ENCODE measurements at regions not wholly inside any gene's neighbourhood (a gene's known extent, or its start where the extent isn't known, plus 50 kb on each side); places are given as distances from the start of the nearest gene placed in this dataset.
"Not testable (repeated sequence)": the region's sequence is repeated elsewhere in the genome, so short reads cannot be mapped to it uniquely, and the experiment has no call there.

DNA sequence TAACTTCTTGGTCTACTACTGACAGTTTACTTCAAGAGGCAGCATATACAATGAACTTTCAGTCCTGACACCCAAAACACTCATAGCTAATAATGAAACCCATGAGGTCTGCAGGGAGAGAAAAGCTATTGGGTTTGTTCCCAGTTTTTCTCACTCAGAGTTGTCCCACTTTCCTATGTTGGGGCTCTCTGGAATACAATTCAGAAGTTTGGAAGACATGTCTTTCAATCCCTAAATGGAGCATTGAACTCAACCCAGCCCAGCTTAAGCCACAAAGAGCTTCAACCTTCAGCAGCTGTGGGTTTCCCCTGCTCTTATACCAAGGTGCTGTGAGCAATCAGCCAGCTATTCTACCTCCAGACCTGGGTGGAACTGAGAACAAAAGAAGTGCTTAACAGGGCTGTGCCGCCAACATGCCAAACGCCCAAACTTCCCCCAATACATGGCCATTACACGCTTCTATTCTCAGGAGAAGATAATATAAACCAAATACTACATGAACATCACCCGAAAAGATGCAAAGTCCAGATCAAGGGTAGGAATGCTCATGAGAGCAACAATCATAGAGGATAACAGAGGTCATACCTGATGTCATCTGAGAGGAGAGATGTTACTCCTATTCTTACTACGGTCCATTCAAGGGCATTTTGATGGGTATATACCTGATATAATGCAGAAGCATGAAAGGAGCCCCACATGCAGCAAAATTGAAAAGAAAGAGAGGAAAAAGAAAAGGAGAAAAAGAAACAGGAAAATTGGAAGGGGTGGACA is 131.2 kb upstream of the TGFBR2 start:
- no peak overlapping the region for H3K9ac ChIP-seq (ENCODE audit: insufficient read length)
- H3K9me3 ChIP-seq (ENCODE audit: low read depth, low read length), result no peaks in the 10 kb centered on the region
- H3K36me3 ChIP-seq (ENCODE audit: insufficient read depth, low read length), result no peaks in the 10 kb centered on the region
- no peak for TF ChIP-seq FOXP2 (optimal IDR thresholded peaks at IDR 0.05; ENCODE audit: control extremely low read depth, extremely low read length, insufficient read depth)
- no peak for TF ChIP-seq EZH2 (IDR thresholded peaks at IDR 0.05)
- TF ChIP-seq POLR2AphosphoS5 (IDR thresholded peaks at IDR 0.05; ENCODE audit: borderline replicate concordance, low read depth, low read length), result no peak
- no peak overlapping the region for H3K27ac ChIP-seq
- no peak for DNase-seq (ENCODE audit: low read depth, low spot score)
- no peak overlapping the region for H3K4me3 ChIP-seq

DNA sequence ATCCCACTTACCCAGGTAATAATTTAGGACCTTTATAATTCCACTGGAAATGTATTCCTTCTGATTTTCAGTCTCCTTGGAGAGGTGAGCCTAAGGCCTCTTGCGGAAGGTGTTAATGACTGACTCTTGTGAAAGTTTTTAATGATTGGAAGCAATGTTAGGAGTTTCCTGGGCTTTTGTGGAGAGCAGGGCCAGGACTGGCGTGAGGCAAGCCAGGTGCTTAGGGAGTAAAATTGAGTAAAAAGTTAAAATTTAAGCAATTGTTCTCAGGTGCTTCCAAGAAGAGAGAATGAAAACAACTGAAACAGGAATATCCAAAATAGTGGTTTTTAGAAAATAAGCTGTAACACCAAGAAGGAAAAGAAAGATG is 130.6 kb upstream of the TGFBR2 start:
- H3K9ac ChIP-seq (ENCODE audit: insufficient read length), result no peak overlapping the region

DNA sequence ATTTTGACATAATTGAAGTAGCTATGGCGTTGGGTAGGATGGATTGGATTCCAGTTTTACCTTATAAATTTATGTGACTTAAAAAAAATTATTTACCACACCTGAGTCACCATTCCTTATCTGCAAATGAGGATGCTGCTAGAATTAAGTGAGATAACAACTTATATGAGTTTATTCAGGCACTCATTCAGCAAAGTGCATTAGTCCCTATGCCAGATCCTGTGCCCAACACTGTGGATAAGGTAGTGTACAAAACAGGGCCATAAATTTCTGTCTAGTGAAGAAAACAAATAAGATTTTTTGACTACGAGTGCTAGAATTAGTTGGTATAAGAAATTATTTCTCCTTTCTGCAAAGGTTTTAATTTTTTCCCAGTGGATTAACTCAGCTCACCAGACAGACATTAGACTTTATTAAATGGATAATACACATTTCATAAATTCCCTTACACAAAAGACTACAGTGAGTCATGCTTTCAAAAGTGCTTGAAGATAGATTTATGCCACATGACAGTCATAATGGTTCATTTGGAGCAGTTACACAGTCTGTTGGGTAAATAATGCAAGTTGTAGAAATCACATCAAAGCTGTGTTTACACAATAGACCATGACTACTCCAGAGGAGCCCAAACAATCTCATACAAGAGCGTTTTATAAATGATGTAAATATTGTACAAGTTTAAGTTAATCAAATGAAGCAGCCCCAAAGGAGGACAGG is 129.9 kb upstream of the TGFBR2 start:
- H3K9me3 ChIP-seq (ENCODE audit: low read depth, low read length), result no peaks in the 10 kb centered on the region
- no peaks in the 10 kb centered on the region for H3K36me3 ChIP-seq (ENCODE audit: insufficient read depth, low read length)
- no peak overlapping the region for H3K9ac ChIP-seq (ENCODE audit: insufficient read length)
- no peak overlapping the region for H3K27ac ChIP-seq
- H3K4me3 ChIP-seq, result no peak overlapping the region
- TF ChIP-seq EZH2 (IDR thresholded peaks at IDR 0.05) (no peak), POLR2AphosphoS5 (IDR thresholded peaks at IDR 0.05; ENCODE audit: borderline replicate concordance, low read depth, low read length) (no peak), FOXP2 (optimal IDR thresholded peaks at IDR 0.05; ENCODE audit: control extremely low read depth, extremely low read length, insufficient read depth) (no peak)
- DNase-seq (ENCODE audit: low read depth, low spot score), result no peak

More for the DNA sequence above, 130.6 kb upstream of the TGFBR2 start:
- Histone ChIP-seq H3K4me3 (no peak overlapping the region), H3K27ac (no peak overlapping the region), H3K9me3 (ENCODE audit: low read depth, low read length) (no peaks in the 10 kb centered on the region), H3K36me3 (ENCODE audit: insufficient read depth, low read length) (no peaks in the 10 kb centered on the region)
- DNase-seq (ENCODE audit: low read depth, low spot score), result no peak
- TF ChIP-seq EZH2 (IDR thresholded peaks at IDR 0.05), result no peak
- TF ChIP-seq FOXP2 (optimal IDR thresholded peaks at IDR 0.05; ENCODE audit: control extremely low read depth, extremely low read length, insufficient read depth), result no peak
- TF ChIP-seq POLR2AphosphoS5 (IDR thresholded peaks at IDR 0.05; ENCODE audit: borderline replicate concordance, low read depth, low read length), result no peak

DNA sequence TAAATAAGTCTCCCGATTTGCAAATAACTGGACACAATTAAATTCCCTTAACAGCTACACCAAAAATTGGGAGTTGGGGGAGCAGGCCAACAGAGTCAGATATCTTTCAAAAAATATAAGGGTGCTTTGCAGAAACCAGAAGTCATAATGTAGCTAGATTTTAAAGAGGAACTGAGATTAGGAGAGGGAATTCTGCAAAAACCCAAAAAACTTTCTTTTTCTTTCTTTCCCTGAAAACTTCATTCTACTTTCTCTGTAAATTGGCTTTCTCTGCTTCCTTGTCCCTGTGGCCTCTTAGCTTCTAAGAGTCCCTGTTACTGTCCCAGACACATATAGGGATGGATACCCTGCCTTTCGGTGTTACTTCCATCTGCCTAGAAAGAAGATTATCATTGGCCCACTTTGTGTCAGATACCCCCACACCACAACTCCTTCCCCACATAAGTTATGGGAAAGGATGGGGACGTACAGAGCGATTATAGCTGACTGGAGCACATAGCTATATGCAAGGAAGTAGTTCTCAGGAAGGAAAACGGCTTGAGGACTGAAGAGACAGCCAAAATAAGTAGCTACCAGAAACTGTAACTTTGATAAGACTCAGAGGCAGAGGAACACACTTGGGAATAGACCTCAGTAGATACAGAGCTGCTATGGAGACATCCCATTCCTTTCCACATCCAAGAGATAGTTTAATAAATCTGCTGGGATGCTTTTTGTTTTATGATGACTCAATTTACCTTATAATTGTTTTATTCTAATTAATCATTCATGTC is 129.1 kb upstream of the TGFBR2 start:
- Histone ChIP-seq H3K36me3 (ENCODE audit: insufficient read depth, low read length) (no peaks in the 10 kb centered on the region), H3K9ac (ENCODE audit: insufficient read length) (no peak overlapping the region), H3K9me3 (ENCODE audit: low read depth, low read length) (no peaks in the 10 kb centered on the region), H3K4me3 (no peak overlapping the region), H3K27ac (no peak overlapping the region)
- DNase-seq (ENCODE audit: low read depth, low spot score), result no peak
- TF ChIP-seq EZH2 (IDR thresholded peaks at IDR 0.05), result no peak
- no peak for TF ChIP-seq FOXP2 (optimal IDR thresholded peaks at IDR 0.05; ENCODE audit: control extremely low read depth, extremely low read length, insufficient read depth)
- no peak for TF ChIP-seq POLR2AphosphoS5 (IDR thresholded peaks at IDR 0.05; ENCODE audit: borderline replicate concordance, low read depth, low read length)

DNA sequence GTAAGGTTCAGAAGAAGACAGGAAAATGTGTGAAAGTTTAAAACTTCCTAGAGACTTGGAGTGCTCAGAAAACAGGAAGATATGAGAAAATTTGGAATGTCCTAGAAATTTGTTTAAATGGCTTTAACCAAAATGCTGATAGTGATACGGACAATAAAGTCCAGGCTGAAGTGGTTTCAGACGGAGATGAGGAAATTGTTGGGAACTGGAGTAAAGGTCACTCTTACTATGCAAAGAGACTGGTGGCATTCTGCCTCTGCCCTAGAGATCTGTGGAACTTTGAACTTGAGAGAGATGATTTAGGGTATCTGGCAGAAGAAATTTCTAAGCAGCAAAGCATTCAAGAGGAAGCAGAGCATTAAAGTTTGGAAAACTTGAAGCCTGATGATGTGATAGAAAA is 126.7 kb upstream of the TGFBR2 start:
- not testable (repeated sequence) for DNase-seq (ENCODE audit: low read depth, low spot score); H3K36me3 ChIP-seq (ENCODE audit: insufficient read depth, low read length); H3K4me3 ChIP-seq; H3K9me3 ChIP-seq (ENCODE audit: low read depth, low read length); H3K9ac ChIP-seq (ENCODE audit: insufficient read length); H3K27ac ChIP-seq

DNA sequence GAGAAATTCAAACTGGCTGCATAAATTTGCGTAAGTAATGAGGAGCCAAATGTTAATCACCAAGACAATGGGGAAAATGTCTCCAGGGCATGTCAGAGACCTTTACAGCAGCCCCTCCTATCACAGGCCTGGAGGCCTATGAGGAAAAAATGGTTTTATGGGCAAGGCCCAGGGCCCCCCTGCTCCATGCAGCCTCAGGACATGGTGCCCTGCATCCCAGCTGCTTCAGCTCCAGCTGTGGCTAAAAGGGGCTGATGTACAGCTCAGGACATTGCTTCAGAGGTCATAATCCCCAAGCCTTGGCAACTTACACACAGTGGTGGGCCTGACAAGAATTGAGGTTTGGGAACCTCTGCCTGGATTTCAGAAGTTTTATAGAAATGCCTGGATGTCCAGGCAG is 126.2 kb upstream of the TGFBR2 start:
- H3K9ac ChIP-seq (ENCODE audit: insufficient read length); H3K27ac ChIP-seq; H3K36me3 ChIP-seq (ENCODE audit: insufficient read depth, low read length); H3K9me3 ChIP-seq (ENCODE audit: low read depth, low read length); H3K4me3 ChIP-seq; DNase-seq (ENCODE audit: low read depth, low spot score): not testable (repeated sequence)

DNA sequence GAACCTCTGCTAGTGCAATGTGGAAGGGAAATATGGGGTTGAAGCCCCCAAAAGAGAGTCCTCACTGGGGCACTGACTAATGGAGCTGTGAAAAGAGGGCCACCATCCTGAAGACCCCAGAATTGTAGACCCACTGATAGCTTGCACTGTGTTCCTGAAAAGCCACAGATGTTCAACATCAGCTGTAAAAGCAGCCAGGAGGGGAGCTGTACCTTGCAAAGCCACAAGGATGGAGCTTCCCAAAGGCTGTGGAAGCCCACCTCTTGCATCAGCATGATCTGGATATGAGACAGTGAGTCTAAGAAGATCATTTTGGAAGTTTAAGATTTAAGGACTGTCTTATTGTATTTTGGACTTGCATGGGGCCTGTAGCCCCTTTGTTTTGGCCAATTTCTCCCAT is 125.8 kb upstream of the TGFBR2 start:
- Histone ChIP-seq H3K27ac (no peak overlapping the region), H3K4me3 (no peak overlapping the region), H3K36me3 (ENCODE audit: insufficient read depth, low read length) (no peaks in the 10 kb centered on the region), H3K9ac (ENCODE audit: insufficient read length) (no peak overlapping the region), H3K9me3 (ENCODE audit: low read depth, low read length) (no peaks in the 10 kb centered on the region)
- no peak for DNase-seq (ENCODE audit: low read depth, low spot score)
- no peak for TF ChIP-seq EZH2 (IDR thresholded peaks at IDR 0.05)
- TF ChIP-seq FOXP2 (optimal IDR thresholded peaks at IDR 0.05; ENCODE audit: control extremely low read depth, extremely low read length, insufficient read depth), result no peak
- no peak for TF ChIP-seq POLR2AphosphoS5 (IDR thresholded peaks at IDR 0.05; ENCODE audit: borderline replicate concordance, low read depth, low read length)

DNA sequence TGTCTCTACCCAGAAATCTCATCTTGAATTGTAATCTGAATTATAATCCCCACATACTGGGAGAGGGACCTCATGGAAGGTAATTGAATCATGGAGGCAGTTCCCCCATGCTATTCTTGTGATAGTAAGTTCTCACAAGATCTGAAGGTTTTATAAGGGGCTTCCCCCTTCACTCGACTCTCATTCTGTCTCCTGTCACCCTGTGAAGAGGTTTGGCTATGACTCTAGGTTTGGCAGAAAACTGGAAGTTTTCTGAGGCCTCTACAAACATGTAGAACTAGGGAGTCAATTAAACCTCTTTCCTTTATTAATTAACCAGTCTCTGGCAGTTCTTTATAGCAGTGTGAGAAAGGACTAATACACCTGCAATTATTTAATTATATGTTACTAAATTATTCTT is 125.2 kb upstream of the TGFBR2 start:
- H3K9ac ChIP-seq (ENCODE audit: insufficient read length), result no peak overlapping the region
- no peak for TF ChIP-seq EZH2 (IDR thresholded peaks at IDR 0.05)
- no peak for TF ChIP-seq FOXP2 (optimal IDR thresholded peaks at IDR 0.05; ENCODE audit: control extremely low read depth, extremely low read length, insufficient read depth)
- TF ChIP-seq POLR2AphosphoS5 (IDR thresholded peaks at IDR 0.05; ENCODE audit: borderline replicate concordance, low read depth, low read length), result no peak
- H3K27ac ChIP-seq, result no peak overlapping the region
- no peaks in the 10 kb centered on the region for H3K9me3 ChIP-seq (ENCODE audit: low read depth, low read length)
- H3K36me3 ChIP-seq (ENCODE audit: insufficient read depth, low read length), result no peaks in the 10 kb centered on the region
- H3K4me3 ChIP-seq, result no peak overlapping the region
- no peak for DNase-seq (ENCODE audit: low read depth, low spot score)

DNA sequence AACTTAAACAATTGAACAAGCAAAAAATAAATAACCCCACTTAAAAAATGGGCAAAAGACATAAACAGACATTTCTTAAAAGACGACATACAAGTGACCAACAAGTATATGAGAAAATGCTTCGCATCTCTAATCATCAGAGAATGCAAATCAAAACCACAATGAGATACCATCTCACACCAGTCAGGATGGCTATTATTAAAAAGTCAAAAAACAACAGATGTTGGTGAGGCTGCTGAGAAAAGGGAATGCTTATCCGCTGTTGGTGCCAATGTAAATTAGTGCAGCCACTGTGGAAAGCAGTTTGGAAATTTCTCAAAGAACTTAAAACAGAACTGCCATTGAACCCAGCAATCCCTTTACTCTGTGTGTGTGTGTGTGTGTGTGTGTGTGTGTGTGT is 122.2 kb upstream of the TGFBR2 start:
- H3K9me3 ChIP-seq (ENCODE audit: low read depth, low read length); H3K4me3 ChIP-seq; H3K9ac ChIP-seq (ENCODE audit: insufficient read length); DNase-seq (ENCODE audit: low read depth, low spot score); H3K36me3 ChIP-seq (ENCODE audit: insufficient read depth, low read length); H3K27ac ChIP-seq: not testable (repeated sequence)
